PC-3 (cell line): ENCODE measurements at regions not wholly inside any gene's neighbourhood (a gene's known extent, or its start where the extent isn't known, plus 50 kb on each side); places are given as distances from the start of the nearest gene placed in this dataset.

Source experiments
- ATAC-seq: fragments of 200-7000 bp; cut with Tn5 transposase; 2 replicates; pipeline ENCODE4 v1.9.1; 2020; ENCODE audit warnings: mild to moderate bottlenecking, moderate library complexity
- BruUV-seq: library from RNA; stranded (reverse); fragments of 400-500 nt; replicated peaks from 2 replicates; lab custom pipeline; 2021; lab: Mats Ljungman, UMichigan
- CTCF ChIA-PET: fragments of 300-600 bp; sonication (Branson Sonifier 250); formaldehyde crosslinking; loops from one replicate; lab custom pipeline; 2022; ENCODE audit warnings: antibody characterized with exemption; lab: Charles Lee
- POLR2A ChIA-PET: fragments of 300-600 bp; sonication (Branson Sonifier 250); formaldehyde crosslinking; loops from one replicate; lab custom pipeline; 2022; ENCODE audit warnings: antibody characterized with exemption; ENCODE audit not compliant: unreplicated experiment; lab: Charles Lee
- DNase-seq: peaks from one replicate; pipeline ENCODE4 v3.0.0-alpha.2; 2015
- H2AFZ ChIP-seq: fragments of 300-600 bp; sonication (generic); 2 replicates; pipeline ENCODE4 v1.6.0; 2016; ENCODE audit warnings: antibody characterized with exemption, low read length
- H3F3A ChIP-seq: fragments of 300-600 bp; sonication (generic); one replicate; pipeline ENCODE4 v1.6.0; 2017; ENCODE audit warnings: antibody characterized with exemption, low read length, control low read depth, mild to moderate bottlenecking; ENCODE audit not compliant: unreplicated experiment
- H3K27ac ChIP-seq: fragments of 300-600 bp; sonication (generic); 2 replicates; pipeline ENCODE4 v1.5.1; 2016; ENCODE audit warnings: mild to moderate bottlenecking, low read length
- H3K27me3 ChIP-seq: fragments of 300-600 bp; sonication (generic); 2 replicates; pipeline ENCODE4 v1.6.1; 2016; ENCODE audit warnings: low read length, mixed read lengths
- H3K36me3 ChIP-seq: fragments of 300-600 bp; sonication (generic); 2 replicates; pipeline ENCODE4 v1.6.1; 2016; ENCODE audit warnings: low read depth, mixed run types, low read length, mixed read lengths
- H3K4me1 ChIP-seq: fragments of 300-600 bp; sonication (generic); 2 replicates; pipeline ENCODE4 v1.5.1; 2016; ENCODE audit warnings: low read length; ENCODE audit not compliant: insufficient read depth
- H3K4me2 ChIP-seq: fragments of 300-600 bp; sonication (generic); 2 replicates; pipeline ENCODE4 v1.6.0; 2016; ENCODE audit warnings: low read length
- H3K4me3 ChIP-seq: fragments of 300-600 bp; sonication (generic); 2 replicates; pipeline ENCODE4 v1.5.1; 2016; ENCODE audit warnings: mild to moderate bottlenecking, low read length, mixed read lengths
- H3K79me2 ChIP-seq: fragments of 300-600 bp; sonication (generic); 2 replicates; pipeline ENCODE4 v1.6.1; 2017; ENCODE audit warnings: low read length, mixed read lengths
- H3K9ac ChIP-seq: fragments of 300-600 bp; sonication (generic); 2 replicates; pipeline ENCODE4 v1.6.0; 2016; ENCODE audit warnings: mild to moderate bottlenecking, low read length
- H3K9me2 ChIP-seq: fragments of 300-600 bp; sonication (generic); replicated peaks from 2 replicates; pipeline ENCODE4 v1.6.1; 2016; ENCODE audit warnings: mixed run types, low read length, mixed read lengths
- H3K9me3 ChIP-seq: fragments of 300-600 bp; sonication (generic); 2 replicates; pipeline ENCODE4 v1.6.1; 2016; ENCODE audit warnings: low read length, mixed read lengths
- H4K20me1 ChIP-seq: fragments of 300-600 bp; sonication (generic); 2 replicates; pipeline ENCODE4 v1.6.1; 2016; ENCODE audit warnings: low read length, mixed read lengths
- CTCF ChIP-seq: fragments of 300-600 bp; sonication (generic); conservative IDR thresholded peaks from 2 replicates; pipeline ENCODE4 v1.5.1; 2017; ENCODE audit warnings: antibody characterized with exemption, low read depth, mild to moderate bottlenecking, low read length
- EZH2 ChIP-seq: fragments of 300-600 bp; sonication (generic); IDR thresholded peaks from one replicate; pipeline ENCODE4 v1.6.1; 2017; ENCODE audit warnings: antibody characterized with exemption, mild to moderate bottlenecking, low read length; ENCODE audit not compliant: unreplicated experiment
- EZH2phosphoT487 ChIP-seq: fragments of 300-600 bp; sonication (generic); IDR thresholded peaks from 2 replicates; pipeline ENCODE4 v1.6.1; 2018; ENCODE audit warnings: mild to moderate bottlenecking, antibody characterized with exemption, low read length, borderline replicate concordance
- intact Hi-C: fragments of 100-400 bp; cut with micrococcal nuclease; formaldehyde crosslinking; loops from 2 replicates; pipeline ENCODE4 v1.9.0; 2023

GRCh38 chr5:171700318-171700912 is 85.2 kb upstream of the SMIM23 start:
- Histone ChIP-seq H3K9me3 (no peaks in the 10 kb centered on the region), H3K4me1 (no peaks in the 10 kb centered on the region), H3F3A (no peaks in the 10 kb centered on the region), H2AFZ (no peak overlapping the region), H3K4me2 (no peak overlapping the region), H3K36me3 (no peaks in the 10 kb centered on the region), H4K20me1 (no peaks in the 10 kb centered on the region), H3K79me2 (no peaks in the 10 kb centered on the region), H3K4me3 (no peak overlapping the region), H3K9ac (no peak overlapping the region), H3K9me2 (no peaks in the 10 kb centered on the region), H3K27ac (no peak overlapping the region), H3K27me3 (peaks cover 75% of the 10 kb centered on the region)
- BruUV-seq = no TSS peak
- no peak for ATAC-seq
- POLR2A ChIA-PET = no interaction called here
- DNase-seq = no peak
- CTCF ChIA-PET = no interaction called here
- no peak for TF ChIP-seq EZH2
- no peak for TF ChIP-seq EZH2phosphoT487
- TF ChIP-seq CTCF = no peak
- intact Hi-C loops = no loop called here

GRCh38 chr5:171701100-171701541 is 84.5 kb upstream of the SMIM23 start:
- Histone ChIP-seq H4K20me1 (no peaks in the 10 kb centered on the region), H3K9ac (no peak overlapping the region), H3K79me2 (no peaks in the 10 kb centered on the region), H3K4me1 (no peaks in the 10 kb centered on the region), H3K36me3 (no peaks in the 10 kb centered on the region), H3F3A (no peaks in the 10 kb centered on the region), H3K27ac (no peak overlapping the region), H2AFZ (no peak overlapping the region), H3K27me3 (peaks cover 81% of the 10 kb centered on the region), H3K4me2 (no peak overlapping the region), H3K9me2 (no peaks in the 10 kb centered on the region), H3K4me3 (no peak overlapping the region), H3K9me3 (no peaks in the 10 kb centered on the region)
- ATAC-seq (no peak), DNase-seq (no peak)
- intact Hi-C loops = no loop called here
- ChIA-PET CTCF (no interaction called here), POLR2A (interaction anchor here (0.6 kb wide), 1 partner anchor 34 kb away, joined by 3 read pairs; no protein-coding TSS in a partner anchor)
- BruUV-seq = no TSS peak
- TF ChIP-seq EZH2 = no peak
- no peak for TF ChIP-seq CTCF
- TF ChIP-seq EZH2phosphoT487 = no peak

- H3K4me3 ChIP-seq = no peak overlapping the region
- no peaks in the 10 kb centered on the region for H3K4me1 ChIP-seq
- H3F3A ChIP-seq = no peaks in the 10 kb centered on the region
- H4K20me1 ChIP-seq = no peaks in the 10 kb centered on the region
- no peaks in the 10 kb centered on the region for H3K9me2 ChIP-seq
- H3K36me3 ChIP-seq = no peaks in the 10 kb centered on the region
- no peaks in the 10 kb centered on the region for H3K9me3 ChIP-seq
- no TSS peak for BruUV-seq
- no peak overlapping the region for H2AFZ ChIP-seq
- POLR2A ChIA-PET = no interaction called here
- no peak for TF ChIP-seq EZH2
- TF ChIP-seq EZH2phosphoT487 = no peak
- no peak for TF ChIP-seq CTCF
- H3K27ac ChIP-seq = no peak overlapping the region
- no peak for ATAC-seq
- H3K4me2 ChIP-seq = no peak overlapping the region
- intact Hi-C loops = no loop called here
- H3K27me3 ChIP-seq = peaks cover 74% of the 10 kb centered on the region
- no peaks in the 10 kb centered on the region for H3K79me2 ChIP-seq
- DNase-seq = no peak
- H3K9ac ChIP-seq = no peak overlapping the region
- CTCF ChIA-PET = no interaction called here
These were observed 83.4 kb upstream of the SMIM23 start for GRCh38 chr5:171702135-171702770.
